ENCODE measurements at regions not wholly inside any gene's neighbourhood (a gene's known extent, or its start where the extent isn't known, plus 50 kb on each side); places are given as distances from the start of the nearest gene placed in this dataset.

GRCh38 chr4:120525106-120525505 is 397.4 kb downstream of the PRDM5 start:
- DNase-seq (ENCODE audit: low read depth) = no peak

- no peak for DNase-seq (ENCODE audit: low read depth)
These were observed 398.3 kb downstream of the PRDM5 start for GRCh38 chr4:120524237-120524636.

GRCh38 chr4:120520761-120521160 is 401.8 kb downstream of the PRDM5 start:
- no peak for DNase-seq (ENCODE audit: low read depth)

GRCh38 chr4:120517966-120518365 is 404.6 kb downstream of the PRDM5 start:
- peak; percentile 90 for DNase-seq (ENCODE audit: low read depth)

- no peak for DNase-seq (ENCODE audit: low read depth)
These were observed 412.8 kb downstream of the PRDM5 start for GRCh38 chr4:120509719-120510118.

- DNase-seq (ENCODE audit: low read depth) = no peak
These were observed 413.3 kb downstream of the PRDM5 start for GRCh38 chr4:120509222-120509621.

- no peak for DNase-seq (ENCODE audit: low read depth)
These were observed 414.5 kb downstream of the PRDM5 start for GRCh38 chr4:120508036-120508435.

- no peak for DNase-seq (ENCODE audit: low read depth)
These were observed 416.0 kb downstream of the PRDM5 start for GRCh38 chr4:120506536-120506935.

GRCh38 chr4:120498678-120499077 is 423.8 kb downstream of the PRDM5 start:
- no peak for DNase-seq (ENCODE audit: low read depth)

GRCh38 chr4:120491481-120491880 is 424.8 kb upstream of the MAD2L1 start:
- DNase-seq (ENCODE audit: low read depth) = no peak

GRCh38 chr4:120481756-120482155 is 415.1 kb upstream of the MAD2L1 start:
- DNase-seq (ENCODE audit: low read depth) = no peak

- DNase-seq (ENCODE audit: low read depth) = no peak
These were observed 405.9 kb upstream of the MAD2L1 start for GRCh38 chr4:120472447-120473131.

GRCh38 chr4:120466429-120466828 is 399.8 kb upstream of the MAD2L1 start:
- no peak for DNase-seq (ENCODE audit: low read depth)

GRCh38 chr4:120454788-120455187 is 388.1 kb upstream of the MAD2L1 start:
- no peak for DNase-seq (ENCODE audit: low read depth)

GRCh38 chr4:120452536-120452935 is 385.9 kb upstream of the MAD2L1 start:
- DNase-seq (ENCODE audit: low read depth) = no peak

- DNase-seq (ENCODE audit: low read depth) = no peak
These were observed 385.4 kb upstream of the MAD2L1 start for GRCh38 chr4:120452001-120452400.

GRCh38 chr4:120447774-120448173 is 381.1 kb upstream of the MAD2L1 start:
- DNase-seq (ENCODE audit: low read depth) = no peak

- no peak for DNase-seq (ENCODE audit: low read depth)
These were observed 379.5 kb upstream of the MAD2L1 start for GRCh38 chr4:120446051-120446567.

- no peak for DNase-seq (ENCODE audit: low read depth)
These were observed 378.5 kb upstream of the MAD2L1 start for GRCh38 chr4:120445186-120445585.

- DNase-seq (ENCODE audit: low read depth) = no peak
These were observed 376.5 kb upstream of the MAD2L1 start for GRCh38 chr4:120443116-120443515.

- no peak for DNase-seq (ENCODE audit: low read depth)
These were observed 374.1 kb upstream of the MAD2L1 start for GRCh38 chr4:120440730-120441129.

GRCh38 chr4:120435179-120435578 is 368.5 kb upstream of the MAD2L1 start:
- DNase-seq (ENCODE audit: low read depth) = no peak

- DNase-seq (ENCODE audit: low read depth) = no peak
These were observed 368.1 kb upstream of the MAD2L1 start for GRCh38 chr4:120434756-120435155.

- no peak for DNase-seq (ENCODE audit: low read depth)
These were observed 365.7 kb upstream of the MAD2L1 start for GRCh38 chr4:120432301-120432860.

Measured in EH (cell line).